Activated T-cell treated with anti-CD3 and anti-CD28 coated beads, Interleukin-2, amount 50 U/mL, for 72 hours (primary cell): ENCODE measurements at regions not wholly inside any gene's neighbourhood (a gene's known extent, or its start where the extent isn't known, plus 50 kb on each side); places are given as distances from the start of the nearest gene placed in this dataset.
"Not testable (repeated sequence)": the region's sequence is repeated elsewhere in the genome, so short reads cannot be mapped to it uniquely, and the experiment has no call there.

Source experiments
- ATAC-seq, 2 donors: fragments of 150-1000 bp; cut with Tn5 transposase; replicated peaks in 1 of 2; 2 replicates each; pipeline ENCODE4 v1.10.0; 2021; ENCODE audit warnings: moderate library complexity in 2 of 2, mild to moderate bottlenecking in 1 of 2
- DNase-seq, 2 donors: peaks; one replicate each; pipeline ENCODE4 v3.0.0; 2021 to 2022; ENCODE audit warnings: mixed read lengths in 1 of 2
- H3K27ac Mint-ChIP-seq: one replicate; pipeline ENCODE4 v1.8.0; 2022; ENCODE audit warnings: mild to moderate bottlenecking, moderate library complexity, mixed read lengths
- H3K27me3 Mint-ChIP-seq: one replicate; pipeline ENCODE4 v1.8.0; 2022; ENCODE audit warnings: low read depth, mixed read lengths
- H3K36me3 Mint-ChIP-seq, 2 donors: one replicate each; pipeline ENCODE4 v1.8.0; 2022; ENCODE audit warnings: mixed read lengths in 2 of 2, mild to moderate bottlenecking in 1 of 2; ENCODE audit not compliant: insufficient read depth in 2 of 2
- H3K4me1 Mint-ChIP-seq: one replicate; pipeline ENCODE4 v1.8.0; 2022; ENCODE audit warnings: low read depth, mixed read lengths
- H3K4me3 Mint-ChIP-seq, 2 donors: one replicate each; pipeline ENCODE4 v1.8.0; 2022; ENCODE audit warnings: mild to moderate bottlenecking in 2 of 2, mixed read lengths in 2 of 2, moderate library complexity in 2 of 2
- H3K9me3 Mint-ChIP-seq, 2 donors: one replicate each; pipeline ENCODE4 v1.8.0; 2022; ENCODE audit warnings: mixed read lengths in 2 of 2

GRCh38 chr7:159335181-159335926 lies 190.7 kb upstream of the VIPR2 start:
- not testable (repeated sequence) for ATAC-seq, DNase-seq

GRCh38 chr7:159332854-159333479 lies 188.3 kb upstream of the VIPR2 start:
- H3K27ac Mint-ChIP-seq, H3K4me1 Mint-ChIP-seq, ATAC-seq, H3K9me3 Mint-ChIP-seq, H3K4me3 Mint-ChIP-seq, H3K36me3 Mint-ChIP-seq, DNase-seq: not testable (repeated sequence)
- H3K27me3 Mint-ChIP-seq: peaks cover 12% of the 10 kb centered on the region

More at GRCh38 chr7:159335181-159335926, 190.7 kb upstream of the VIPR2 start:
- not testable (repeated sequence) for H3K4me1 Mint-ChIP-seq, H3K4me3 Mint-ChIP-seq, H3K27ac Mint-ChIP-seq, H3K36me3 Mint-ChIP-seq, H3K9me3 Mint-ChIP-seq
- H3K27me3 Mint-ChIP-seq: peaks cover 12% of the 10 kb centered on the region

GRCh38 chr7:159331462-159331861 lies 186.8 kb upstream of the VIPR2 start:
- H3K4me3 Mint-ChIP-seq: no peak overlapping the region

GRCh38 chr7:159329818-159330378 lies 185.2 kb upstream of the VIPR2 start:
- Mint-ChIP-seq H3K4me1 (no peaks in the 10 kb centered on the region), H3K27ac (no peak overlapping the region), H3K36me3 (peaks cover 5 to 13% of the 10 kb centered on the region in 2 donors), H3K4me3 (no peak overlapping the region), H3K27me3 (peaks cover 24% of the 10 kb centered on the region), H3K9me3 (peaks cover 13 to 14% of the 10 kb centered on the region in 2 donors)
- no peak for DNase-seq
- no peak for ATAC-seq

More at GRCh38 chr7:159331462-159331861, 186.8 kb upstream of the VIPR2 start:
- no peak for DNase-seq
- H3K36me3 Mint-ChIP-seq: peaks cover 3 to 19% of the 10 kb centered on the region in 2 donors
- ATAC-seq: no peak
- H3K9me3 Mint-ChIP-seq: peaks cover 10 to 12% of the 10 kb centered on the region in 2 donors
- H3K27me3 Mint-ChIP-seq: peaks cover 12% of the 10 kb centered on the region
- no peak overlapping the region for H3K27ac Mint-ChIP-seq
- no peaks in the 10 kb centered on the region for H3K4me1 Mint-ChIP-seq

- no peak for DNase-seq
- ATAC-seq: no peak
- no peaks in the 10 kb centered on the region for H3K4me1 Mint-ChIP-seq
- peaks cover 13 to 14% of the 10 kb centered on the region in 2 donors for H3K9me3 Mint-ChIP-seq
- no peak overlapping the region for H3K27ac Mint-ChIP-seq
- H3K4me3 Mint-ChIP-seq: no peak overlapping the region
- H3K27me3 Mint-ChIP-seq: peaks cover 13% of the 10 kb centered on the region
- H3K36me3 Mint-ChIP-seq: peaks cover 5 to 11% of the 10 kb centered on the region in 2 donors
These were observed 183.4 kb upstream of the VIPR2 start for GRCh38 chr7:159328096-159328495.

GRCh38 chr7:159323359-159323758 lies 178.7 kb upstream of the VIPR2 start:
- ATAC-seq (no peak), DNase-seq (no peak)
- Mint-ChIP-seq H3K4me1 (no peaks in the 10 kb centered on the region), H3K27ac (no peak overlapping the region), H3K36me3 (peaks cover 7 to 11% of the 10 kb centered on the region in 2 donors), H3K4me3 (no peak overlapping the region), H3K27me3 (peaks cover 13% of the 10 kb centered on the region), H3K9me3 (peaks cover 13 to 16% of the 10 kb centered on the region in 2 donors)

GRCh38 chr7:159321278-159321677 lies 176.6 kb upstream of the VIPR2 start:
- H3K4me3 Mint-ChIP-seq: no peak overlapping the region
- H3K4me1 Mint-ChIP-seq: no peaks in the 10 kb centered on the region
- peaks cover 0 to 4% of the 10 kb centered on the region in 2 donors for H3K36me3 Mint-ChIP-seq
- ATAC-seq (no peak), DNase-seq (no peak)
- peaks cover 8 to 9% of the 10 kb centered on the region in 2 donors for H3K9me3 Mint-ChIP-seq
- no peak overlapping the region for H3K27ac Mint-ChIP-seq
- H3K27me3 Mint-ChIP-seq: peaks cover 13% of the 10 kb centered on the region

- DNase-seq (no peak), ATAC-seq (no peak)
- no peak overlapping the region for H3K4me3 Mint-ChIP-seq
- no peaks in the 10 kb centered on the region for H3K4me1 Mint-ChIP-seq
- H3K9me3 Mint-ChIP-seq: peaks cover 5 to 6% of the 10 kb centered on the region in 2 donors
- no peaks in the 10 kb centered on the region for H3K27me3 Mint-ChIP-seq
- peaks cover 0 to 2% of the 10 kb centered on the region in 2 donors for H3K36me3 Mint-ChIP-seq
- no peak overlapping the region for H3K27ac Mint-ChIP-seq
These were observed 174.2 kb upstream of the VIPR2 start for GRCh38 chr7:159318682-159319351.

- no peak overlapping the region for H3K4me3 Mint-ChIP-seq
- H3K4me1 Mint-ChIP-seq: no peaks in the 10 kb centered on the region
- DNase-seq (no peak), ATAC-seq (no peak)
- peaks cover 5 to 6% of the 10 kb centered on the region in 2 donors for H3K9me3 Mint-ChIP-seq
- H3K36me3 Mint-ChIP-seq: peaks cover 0 to 2% of the 10 kb centered on the region in 2 donors
- no peaks in the 10 kb centered on the region for H3K27me3 Mint-ChIP-seq
- no peak overlapping the region for H3K27ac Mint-ChIP-seq
These were observed 172.6 kb upstream of the VIPR2 start for GRCh38 chr7:159317294-159317693.

- Mint-ChIP-seq H3K9me3 (peaks cover 0 to 2% of the 10 kb centered on the region in 2 donors), H3K36me3 (no peaks in the 10 kb centered on the region), H3K27me3 (peaks cover 7% of the 10 kb centered on the region), H3K4me3 (no peak overlapping the region), H3K4me1 (no peaks in the 10 kb centered on the region), H3K27ac (no peak overlapping the region)
- DNase-seq (no peak), ATAC-seq (no peak)
These were observed 166.5 kb upstream of the VIPR2 start for GRCh38 chr7:159311172-159311494.

GRCh38 chr7:159310457-159311171 lies 165.9 kb upstream of the VIPR2 start:
- no peaks in the 10 kb centered on the region for H3K4me1 Mint-ChIP-seq
- no peak overlapping the region for H3K27ac Mint-ChIP-seq
- no peaks in the 10 kb centered on the region for H3K36me3 Mint-ChIP-seq
- H3K27me3 Mint-ChIP-seq: peaks cover 10% of the 10 kb centered on the region
- H3K9me3 Mint-ChIP-seq: peaks cover 0 to 2% of the 10 kb centered on the region in 2 donors
- ATAC-seq (no peak), DNase-seq (no peak)
- no peak overlapping the region for H3K4me3 Mint-ChIP-seq

- H3K4me1 Mint-ChIP-seq, H3K27ac Mint-ChIP-seq, H3K9me3 Mint-ChIP-seq, H3K36me3 Mint-ChIP-seq, DNase-seq, ATAC-seq, H3K4me3 Mint-ChIP-seq: not testable (repeated sequence)
- H3K27me3 Mint-ChIP-seq: peaks cover 12% of the 10 kb centered on the region
These were observed 164.5 kb upstream of the VIPR2 start for GRCh38 chr7:159309214-159309613.
